Lower leg skin (tissue), 3 donors: ENCODE measurements at regions not wholly inside any gene's neighbourhood (a gene's known extent, or its start where the extent isn't known, plus 50 kb on each side); places are given as distances from the start of the nearest gene placed in this dataset.

Experiments
- CTCF ChIP-seq, 3 donors: fragments of 450-650 bp; IDR thresholded peaks; one replicate each; pipeline ENCODE4 v1.5.1; 2016; ENCODE audit warnings: antibody characterized with exemption in 3 of 3, mild to moderate bottlenecking in 3 of 3, moderate library complexity in 2 of 3
- POLR2A ChIP-seq, 2 donors: fragments of 450-650 bp; IDR thresholded peaks; one replicate each; pipeline ENCODE4 v1.6.1; 2016 to 2017; ENCODE audit warnings: antibody characterized with exemption in 2 of 2, mild to moderate bottlenecking in 1 of 2, moderate library complexity in 1 of 2

- TF ChIP-seq CTCF (IDR thresholded peaks at IDR 0.05) (no peak), POLR2A (IDR thresholded peaks at IDR 0.05) (no peak)
Observed at GRCh38 chr14:94975366-94975765, 182.0 kb downstream of the DICER1 start.
